ENCODE measurements at regions not wholly inside any gene's neighbourhood (a gene's known extent, or its start where the extent isn't known, plus 50 kb on each side); places are given as distances from the start of the nearest gene placed in this dataset.

GRCh38 chr2:118291251-118291880 lies 203.1 kb downstream of the INSIG2 start:
- H3K9me3 ChIP-seq (ENCODE audit: low read length), result no peaks in the 10 kb centered on the region
- H3K4me1 ChIP-seq (ENCODE audit: insufficient read depth, low read length), result no peaks in the 10 kb centered on the region
- no peak overlapping the region for H3K9ac ChIP-seq (ENCODE audit: low read length)
- no peak overlapping the region for H3K27ac ChIP-seq (ENCODE audit: low read depth, low read length)
- no peaks in the 10 kb centered on the region for H3K27me3 ChIP-seq (ENCODE audit: control insufficient read depth in 1 of 2, insufficient read depth in 2 of 2, low read length in 2 of 2)
- H3K36me3 ChIP-seq (ENCODE audit: insufficient read depth, low read length), result no peaks in the 10 kb centered on the region
- no peak overlapping the region for H3K4me3 ChIP-seq (ENCODE audit: low read depth in 1 of 2, low read length in 2 of 2)

GRCh38 chr2:118290411-118291250 lies 202.4 kb downstream of the INSIG2 start:
- no peak overlapping the region for H3K4me3 ChIP-seq (ENCODE audit: low read depth in 1 of 2, low read length in 2 of 2)
- no peaks in the 10 kb centered on the region for H3K9me3 ChIP-seq (ENCODE audit: low read length)
- no peaks in the 10 kb centered on the region for H3K36me3 ChIP-seq (ENCODE audit: insufficient read depth, low read length)
- H3K9ac ChIP-seq (ENCODE audit: low read length), result no peak overlapping the region
- H3K4me1 ChIP-seq (ENCODE audit: insufficient read depth, low read length), result no peaks in the 10 kb centered on the region
- no peaks in the 10 kb centered on the region for H3K27me3 ChIP-seq (ENCODE audit: control insufficient read depth in 1 of 2, insufficient read depth in 2 of 2, low read length in 2 of 2)
- H3K27ac ChIP-seq (ENCODE audit: low read depth, low read length), result no peak overlapping the region

GRCh38 chr2:118279005-118279404 lies 190.7 kb downstream of the INSIG2 start:
- H3K9me3 ChIP-seq (ENCODE audit: low read length), result no peaks in the 10 kb centered on the region
- H3K36me3 ChIP-seq (ENCODE audit: insufficient read depth, low read length), result no peaks in the 10 kb centered on the region
- no peak overlapping the region for H3K4me3 ChIP-seq (ENCODE audit: low read depth in 1 of 2, low read length in 2 of 2)
- H3K4me1 ChIP-seq (ENCODE audit: insufficient read depth, low read length), result no peaks in the 10 kb centered on the region
- H3K27me3 ChIP-seq (ENCODE audit: control insufficient read depth in 1 of 2, insufficient read depth in 2 of 2, low read length in 2 of 2), result peaks cover 0 to 4% of the 10 kb centered on the region in 2 donors
- no peak overlapping the region for H3K9ac ChIP-seq (ENCODE audit: low read length)
- no peak overlapping the region for H3K27ac ChIP-seq (ENCODE audit: low read depth, low read length)

- Histone ChIP-seq H3K4me3 (ENCODE audit: low read depth in 1 of 2, low read length in 2 of 2) (no peak overlapping the region), H3K27me3 (ENCODE audit: control insufficient read depth in 1 of 2, insufficient read depth in 2 of 2, low read length in 2 of 2) (peaks cover 0 to 4% of the 10 kb centered on the region in 2 donors)
Measured at GRCh38 chr2:118278046-118278445, 189.8 kb downstream of the INSIG2 start.

GRCh38 chr2:118274841-118275510 lies 186.7 kb downstream of the INSIG2 start:
- H3K9me3 ChIP-seq (ENCODE audit: low read length), result no peaks in the 10 kb centered on the region
- H3K27me3 ChIP-seq (ENCODE audit: control insufficient read depth in 1 of 2, insufficient read depth in 2 of 2, low read length in 2 of 2), result peaks cover 0 to 4% of the 10 kb centered on the region in 2 donors
- H3K9ac ChIP-seq (ENCODE audit: low read length), result no peak overlapping the region
- H3K4me1 ChIP-seq (ENCODE audit: insufficient read depth, low read length), result no peaks in the 10 kb centered on the region
- no peak overlapping the region for H3K4me3 ChIP-seq (ENCODE audit: low read depth in 1 of 2, low read length in 2 of 2)
- H3K27ac ChIP-seq (ENCODE audit: low read depth, low read length), result no peak overlapping the region
- H3K36me3 ChIP-seq (ENCODE audit: insufficient read depth, low read length), result no peaks in the 10 kb centered on the region

More at GRCh38 chr2:118278046-118278445, 189.8 kb downstream of the INSIG2 start:
- H3K9ac ChIP-seq (ENCODE audit: low read length), result no peak overlapping the region
- no peaks in the 10 kb centered on the region for H3K36me3 ChIP-seq (ENCODE audit: insufficient read depth, low read length)
- no peaks in the 10 kb centered on the region for H3K9me3 ChIP-seq (ENCODE audit: low read length)
- no peaks in the 10 kb centered on the region for H3K4me1 ChIP-seq (ENCODE audit: insufficient read depth, low read length)
- no peak overlapping the region for H3K27ac ChIP-seq (ENCODE audit: low read depth, low read length)

GRCh38 chr2:118272391-118272790 lies 184.1 kb downstream of the INSIG2 start:
- Histone ChIP-seq H3K36me3 (ENCODE audit: insufficient read depth, low read length) (no peaks in the 10 kb centered on the region), H3K9ac (ENCODE audit: low read length) (no peak overlapping the region), H3K4me3 (ENCODE audit: low read depth in 1 of 2, low read length in 2 of 2) (no peak overlapping the region), H3K4me1 (ENCODE audit: insufficient read depth, low read length) (no peaks in the 10 kb centered on the region), H3K27me3 (ENCODE audit: control insufficient read depth in 1 of 2, insufficient read depth in 2 of 2, low read length in 2 of 2) (no peaks in the 10 kb centered on the region), H3K27ac (ENCODE audit: low read depth, low read length) (no peak overlapping the region), H3K9me3 (ENCODE audit: low read length) (no peaks in the 10 kb centered on the region)

GRCh38 chr2:118269408-118270051 lies 181.3 kb downstream of the INSIG2 start:
- Histone ChIP-seq H3K36me3 (ENCODE audit: insufficient read depth, low read length) (no peaks in the 10 kb centered on the region), H3K4me1 (ENCODE audit: insufficient read depth, low read length) (no peaks in the 10 kb centered on the region)

GRCh38 chr2:118268268-118268667 lies 180.0 kb downstream of the INSIG2 start:
- Histone ChIP-seq H3K9ac (ENCODE audit: low read length) (no peak overlapping the region), H3K27me3 (ENCODE audit: control insufficient read depth in 1 of 2, insufficient read depth in 2 of 2, low read length in 2 of 2) (no peaks in the 10 kb centered on the region), H3K9me3 (ENCODE audit: low read length) (no peaks in the 10 kb centered on the region), H3K27ac (ENCODE audit: low read depth, low read length) (no peak overlapping the region), H3K4me3 (ENCODE audit: low read depth in 1 of 2, low read length in 2 of 2) (no peak overlapping the region), H3K36me3 (ENCODE audit: insufficient read depth, low read length) (no peaks in the 10 kb centered on the region), H3K4me1 (ENCODE audit: insufficient read depth, low read length) (no peaks in the 10 kb centered on the region)

More at GRCh38 chr2:118269408-118270051, 181.3 kb downstream of the INSIG2 start:
- H3K27ac ChIP-seq (ENCODE audit: low read depth, low read length), result no peak overlapping the region
- H3K9ac ChIP-seq (ENCODE audit: low read length), result no peak overlapping the region
- H3K4me3 ChIP-seq (ENCODE audit: low read depth in 1 of 2, low read length in 2 of 2), result no peak overlapping the region
- H3K27me3 ChIP-seq (ENCODE audit: control insufficient read depth in 1 of 2, insufficient read depth in 2 of 2, low read length in 2 of 2), result no peaks in the 10 kb centered on the region
- H3K9me3 ChIP-seq (ENCODE audit: low read length), result no peaks in the 10 kb centered on the region

GRCh38 chr2:118265873-118266455 lies 177.7 kb downstream of the INSIG2 start:
- Histone ChIP-seq H3K27ac (ENCODE audit: low read depth, low read length) (no peak overlapping the region), H3K27me3 (ENCODE audit: control insufficient read depth in 1 of 2, insufficient read depth in 2 of 2, low read length in 2 of 2) (no peaks in the 10 kb centered on the region), H3K4me1 (ENCODE audit: insufficient read depth, low read length) (no peaks in the 10 kb centered on the region), H3K9me3 (ENCODE audit: low read length) (no peaks in the 10 kb centered on the region), H3K36me3 (ENCODE audit: insufficient read depth, low read length) (no peaks in the 10 kb centered on the region), H3K4me3 (ENCODE audit: low read depth in 1 of 2, low read length in 2 of 2) (no peak overlapping the region), H3K9ac (ENCODE audit: low read length) (no peak overlapping the region)

- Histone ChIP-seq H3K9ac (ENCODE audit: low read length) (no peak overlapping the region), H3K27me3 (ENCODE audit: control insufficient read depth in 1 of 2, insufficient read depth in 2 of 2, low read length in 2 of 2) (no peaks in the 10 kb centered on the region), H3K4me1 (ENCODE audit: insufficient read depth, low read length) (no peaks in the 10 kb centered on the region), H3K36me3 (ENCODE audit: insufficient read depth, low read length) (no peaks in the 10 kb centered on the region), H3K27ac (ENCODE audit: low read depth, low read length) (no peak overlapping the region), H3K9me3 (ENCODE audit: low read length) (no peaks in the 10 kb centered on the region), H3K4me3 (ENCODE audit: low read depth in 1 of 2, low read length in 2 of 2) (no peak overlapping the region)
Measured at GRCh38 chr2:118264232-118264990, 176.1 kb downstream of the INSIG2 start.

Data from muscle layer of colon (tissue), 2 donors.